ENCODE measurements at regions not wholly inside any gene's neighbourhood (a gene's known extent, or its start where the extent isn't known, plus 50 kb on each side); places are given as distances from the start of the nearest gene placed in this dataset.

DNA sequence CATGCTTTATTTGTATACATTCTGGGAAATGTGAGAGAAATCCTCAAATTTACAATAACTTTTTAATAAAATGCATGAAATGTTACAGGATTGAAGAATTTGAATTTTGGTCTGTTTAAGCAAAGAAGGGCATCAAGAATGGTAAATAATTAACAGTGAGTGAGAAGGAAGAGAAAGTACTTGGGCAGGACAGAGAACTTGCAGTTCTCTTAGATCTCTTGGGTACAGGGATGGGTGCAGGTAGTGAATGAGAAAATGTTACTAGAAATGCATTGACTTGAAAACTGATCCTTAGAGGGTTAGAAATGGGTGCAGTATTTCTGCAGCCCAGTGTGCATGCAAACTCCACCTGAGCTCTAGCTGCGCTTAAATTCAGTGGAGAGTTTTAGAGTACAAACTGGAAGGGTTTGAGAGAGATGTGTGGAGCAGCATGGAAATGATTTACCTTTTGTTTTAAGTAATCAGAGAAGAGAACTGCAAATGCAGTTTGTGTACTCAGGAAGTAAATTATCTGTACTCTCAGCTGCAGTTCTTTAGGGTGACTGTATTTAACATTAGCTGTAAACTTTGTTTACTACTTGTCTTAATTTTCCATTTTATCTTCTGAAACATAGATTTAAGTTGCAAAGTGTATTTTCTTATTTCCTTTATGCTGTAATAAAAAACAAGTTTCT lies 51.0 kb upstream of the RAB27B start:
- TF ChIP-seq, protein P1, sequence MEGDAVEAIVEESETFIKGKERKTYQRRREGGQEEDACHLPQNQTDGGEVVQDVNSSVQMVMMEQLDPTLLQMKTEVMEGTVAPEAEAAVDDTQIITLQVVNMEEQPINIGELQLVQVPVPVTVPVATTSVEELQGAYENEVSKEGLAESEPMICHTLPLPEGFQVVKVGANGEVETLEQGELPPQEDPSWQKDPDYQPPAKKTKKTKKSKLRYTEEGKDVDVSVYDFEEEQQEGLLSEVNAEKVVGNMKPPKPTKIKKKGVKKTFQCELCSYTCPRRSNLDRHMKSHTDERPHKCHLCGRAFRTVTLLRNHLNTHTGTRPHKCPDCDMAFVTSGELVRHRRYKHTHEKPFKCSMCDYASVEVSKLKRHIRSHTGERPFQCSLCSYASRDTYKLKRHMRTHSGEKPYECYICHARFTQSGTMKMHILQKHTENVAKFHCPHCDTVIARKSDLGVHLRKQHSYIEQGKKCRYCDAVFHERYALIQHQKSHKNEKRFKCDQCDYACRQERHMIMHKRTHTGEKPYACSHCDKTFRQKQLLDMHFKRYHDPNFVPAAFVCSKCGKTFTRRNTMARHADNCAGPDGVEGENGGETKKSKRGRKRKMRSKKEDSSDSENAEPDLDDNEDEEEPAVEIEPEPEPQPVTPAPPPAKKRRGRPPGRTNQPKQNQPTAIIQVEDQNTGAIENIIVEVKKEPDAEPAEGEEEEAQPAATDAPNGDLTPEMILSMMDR (IDR thresholded peaks at IDR 0.05; ENCODE audit: borderline replicate concordance, extremely low read depth, low read length, poor library complexity, severe bottlenecking) = no peak
- no peak for TF ChIP-seq EZH2 (IDR thresholded peaks at IDR 0.05; ENCODE audit: borderline replicate concordance, low read depth, low read length, severe bottlenecking)

All from DND-41 (cell line).